ENCODE measurements at regions not wholly inside any gene's neighbourhood (a gene's known extent, or its start where the extent isn't known, plus 50 kb on each side); places are given as distances from the start of the nearest gene placed in this dataset.

GRCh38 chr20:23291575-23292240 lies 58.9 kb upstream of the NXT1 start:
- TF ChIP-seq POLR2A (IDR thresholded peaks at IDR 0.05) (no peak), CTCF (IDR thresholded peaks at IDR 0.05) (no peak)
- Histone ChIP-seq H3K4me3 (no peak overlapping the region), H3K4me1 (no peaks in the 10 kb centered on the region), H3K36me3 (no peaks in the 10 kb centered on the region), H3K9me3 (no peaks in the 10 kb centered on the region), H3K27ac (no peak overlapping the region), H3K27me3 (no peaks in the 10 kb centered on the region)
- intact Hi-C loops (cut with DNase I), result no loop called here
- 80% methylated on average over 13 of the region's 14 CpGs for WGBS (ENCODE audit: insufficient coverage, low coverage, low lambda C conversion rate, missing lambda C conversion rate)
- no peak for ATAC-seq
- DNase-seq, result no peak

GRCh38 chr20:23290761-23291574 lies 59.6 kb upstream of the NXT1 start:
- 53% methylated on average over 10 of the region's 11 CpGs for WGBS (ENCODE audit: insufficient coverage, low coverage, low lambda C conversion rate, missing lambda C conversion rate)
- intact Hi-C loops (cut with DNase I), result no loop called here
- DNase-seq, result no peak
- Histone ChIP-seq H3K4me1 (no peaks in the 10 kb centered on the region), H3K36me3 (no peaks in the 10 kb centered on the region), H3K27me3 (no peaks in the 10 kb centered on the region), H3K9me3 (no peaks in the 10 kb centered on the region), H3K4me3 (no peak overlapping the region), H3K27ac (no peak overlapping the region)
- ATAC-seq, result no peak
- TF ChIP-seq POLR2A (IDR thresholded peaks at IDR 0.05), result no peak
- no peak for TF ChIP-seq CTCF (IDR thresholded peaks at IDR 0.05)

GRCh38 chr20:23289724-23290395 lies 60.7 kb upstream of the NXT1 start:
- no peak for TF ChIP-seq POLR2A (IDR thresholded peaks at IDR 0.05)
- TF ChIP-seq CTCF (IDR thresholded peaks at IDR 0.05), result no peak

GRCh38 chr20:23289249-23289648 lies 61.3 kb upstream of the NXT1 start:
- TF ChIP-seq POLR2A (IDR thresholded peaks at IDR 0.05), result no peak
- H3K27me3 ChIP-seq, result no peaks in the 10 kb centered on the region
- no peaks in the 10 kb centered on the region for H3K9me3 ChIP-seq
- H3K27ac ChIP-seq, result no peak overlapping the region
- 0% methylated on average over 1 of the region's 7 CpGs for WGBS (ENCODE audit: insufficient coverage, low coverage, low lambda C conversion rate, missing lambda C conversion rate)
- DNase-seq (no peak), ATAC-seq (no peak)
- H3K36me3 ChIP-seq, result no peaks in the 10 kb centered on the region
- no peak overlapping the region for H3K4me3 ChIP-seq
- intact Hi-C loops (cut with DNase I), result no loop called here
- H3K4me1 ChIP-seq, result no peaks in the 10 kb centered on the region

More at GRCh38 chr20:23289724-23290395, 60.7 kb upstream of the NXT1 start:
- intact Hi-C loops (cut with DNase I), result no loop called here
- DNase-seq (no peak), ATAC-seq (no peak)
- no peak overlapping the region for H3K4me3 ChIP-seq
- H3K36me3 ChIP-seq, result no peaks in the 10 kb centered on the region
- H3K4me1 ChIP-seq, result no peaks in the 10 kb centered on the region
- no peaks in the 10 kb centered on the region for H3K9me3 ChIP-seq
- H3K27me3 ChIP-seq, result no peaks in the 10 kb centered on the region
- WGBS (ENCODE audit: insufficient coverage, low coverage, low lambda C conversion rate, missing lambda C conversion rate), result 30% methylated on average over 6 of the region's 7 CpGs
- no peak overlapping the region for H3K27ac ChIP-seq

All from right lobe of liver (tissue), 6 donors.